IPS-NIHi7 (cell line): ENCODE measurements at regions not wholly inside any gene's neighbourhood (a gene's known extent, or its start where the extent isn't known, plus 50 kb on each side); places are given as distances from the start of the nearest gene placed in this dataset.

Experiments used
- DNase-seq: peaks from one replicate; pipeline ENCODE4 v3.0.0; 2012; ENCODE audit warnings: mixed read lengths; ENCODE audit errors: extremely low spot score

DNA sequence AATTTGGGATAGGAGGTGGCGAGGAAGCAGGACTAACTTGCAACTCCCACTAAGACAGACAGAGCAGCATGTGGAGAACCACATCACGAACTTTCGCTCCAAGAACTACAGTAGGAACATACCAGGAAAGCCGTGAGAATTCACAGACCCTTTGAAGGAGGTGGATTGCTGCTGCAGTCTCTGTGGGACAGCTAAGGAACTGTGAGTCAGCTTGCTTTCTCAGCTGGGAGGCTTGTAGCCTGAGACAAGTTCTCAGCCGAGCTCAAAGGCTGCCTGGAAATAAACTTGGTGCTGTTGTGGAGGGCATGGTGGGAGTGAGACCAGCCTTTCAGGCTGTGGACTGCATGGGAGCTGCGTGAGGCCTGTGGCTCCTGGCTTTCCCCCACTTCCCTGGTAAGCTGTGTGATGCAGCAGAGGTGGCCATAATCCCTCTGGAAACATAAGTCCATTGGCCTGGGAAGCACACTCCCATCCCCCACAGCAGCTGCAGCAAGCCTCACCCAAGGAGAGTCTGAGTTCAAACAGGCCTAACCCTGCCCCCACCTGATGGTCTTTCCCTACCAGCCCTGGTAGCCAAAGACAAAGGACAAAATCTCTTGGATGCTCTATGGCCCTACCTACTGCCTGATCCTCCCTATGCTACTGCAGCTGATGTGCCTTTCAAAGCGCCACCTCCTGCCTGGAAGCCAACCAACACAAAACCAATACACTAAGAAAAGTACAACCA, 441.1 kb upstream of the HTR2A start:
- DNase-seq = peak; percentile 15

DNA sequence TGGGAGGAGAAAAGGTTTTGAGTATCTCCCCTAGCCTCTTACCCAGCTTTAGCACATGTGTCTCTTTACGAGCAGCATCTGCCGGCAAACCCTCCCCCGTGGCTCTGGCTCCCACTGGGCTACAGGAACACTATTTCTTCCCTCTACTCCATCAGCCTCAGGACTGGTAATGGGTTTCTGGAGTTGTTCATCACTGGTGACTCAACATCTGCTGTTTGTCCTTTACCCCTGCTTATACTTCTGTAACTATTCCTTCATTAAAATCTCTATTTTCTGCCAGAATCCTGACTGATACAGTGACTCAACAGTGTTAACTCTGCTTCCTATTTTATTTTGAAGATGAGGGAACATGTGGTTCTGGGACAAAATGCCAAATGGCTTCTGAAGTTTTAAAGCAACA, 437.3 kb upstream of the HTR2A start:
- DNase-seq = no peak

DNA sequence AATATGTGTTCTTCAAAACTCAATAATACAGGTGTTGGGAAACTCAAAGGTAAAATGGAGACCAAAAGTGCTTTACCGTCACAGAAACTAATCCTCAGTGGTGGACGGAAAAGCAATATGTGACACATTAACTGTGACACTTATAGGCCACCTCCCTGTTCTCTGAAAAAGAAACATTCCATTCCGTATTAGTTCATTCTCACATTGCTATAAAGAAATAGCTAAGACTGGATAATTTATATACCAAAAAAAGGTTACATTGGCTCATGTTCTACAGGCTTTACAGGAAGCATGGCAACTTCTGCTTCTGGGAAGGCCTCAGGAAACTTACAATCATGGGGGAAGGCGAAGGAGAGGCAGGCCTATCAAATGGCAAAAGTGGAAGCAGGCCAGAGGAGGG, 435.3 kb upstream of the HTR2A start:
- DNase-seq = no peak

DNA sequence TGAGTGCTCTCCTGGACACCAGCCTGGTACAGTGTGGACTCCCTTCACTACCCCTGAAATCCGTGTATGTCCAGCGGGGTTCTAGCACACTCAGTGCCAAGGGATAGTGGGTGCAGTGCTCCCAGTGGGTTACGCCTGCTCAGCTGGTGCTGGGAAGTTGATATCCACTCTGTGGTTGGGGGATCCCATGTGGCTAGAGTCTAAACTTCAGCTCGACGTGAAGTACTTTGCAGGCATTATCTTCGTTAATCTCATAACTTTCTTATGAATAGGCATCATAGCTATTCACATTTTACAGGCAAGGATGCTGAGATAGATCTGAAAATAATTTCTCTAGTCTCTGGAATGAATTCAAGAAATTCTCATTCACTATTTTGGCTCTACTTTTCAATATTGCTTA, 433.2 kb upstream of the HTR2A start:
- DNase-seq = no peak

DNA sequence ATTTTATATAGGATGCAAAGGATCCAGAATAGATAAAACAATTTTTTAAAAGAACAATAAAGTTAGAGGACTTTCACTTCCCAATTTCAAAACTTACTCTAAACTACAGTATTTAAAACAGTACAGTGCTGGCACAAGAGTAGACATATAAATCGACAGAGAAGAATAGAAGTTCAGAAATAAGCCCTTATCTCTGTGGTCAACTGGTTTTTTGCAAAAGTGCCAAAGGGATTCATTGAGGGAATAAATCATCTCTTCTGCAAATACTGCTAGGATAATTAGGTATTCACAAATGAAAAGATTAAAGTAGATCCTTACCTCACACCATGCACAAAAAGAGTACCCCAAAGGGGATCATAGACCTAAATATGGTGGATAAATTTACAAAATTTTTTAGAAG, 431.0 kb upstream of the HTR2A start:
- DNase-seq = no peak

DNA sequence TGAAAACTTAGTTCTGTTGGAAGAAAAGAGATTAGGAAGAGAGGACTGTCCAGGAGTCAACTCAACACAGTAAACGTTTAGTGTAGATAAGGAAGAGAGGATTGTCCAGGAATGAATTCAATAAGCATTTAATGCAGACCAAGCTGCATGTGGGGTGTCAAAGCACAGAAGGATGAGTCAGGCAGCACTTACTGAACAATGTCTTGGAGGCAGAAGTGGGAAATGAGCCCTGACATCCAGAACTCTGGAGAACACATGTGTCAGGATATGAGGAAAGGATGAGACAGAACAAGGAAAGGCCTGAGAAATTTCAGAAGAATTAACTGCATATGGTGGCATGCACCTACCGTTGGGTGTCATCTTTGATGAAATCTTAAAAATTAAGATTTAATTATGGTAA, 429.2 kb upstream of the HTR2A start:
- no peak for DNase-seq

DNA sequence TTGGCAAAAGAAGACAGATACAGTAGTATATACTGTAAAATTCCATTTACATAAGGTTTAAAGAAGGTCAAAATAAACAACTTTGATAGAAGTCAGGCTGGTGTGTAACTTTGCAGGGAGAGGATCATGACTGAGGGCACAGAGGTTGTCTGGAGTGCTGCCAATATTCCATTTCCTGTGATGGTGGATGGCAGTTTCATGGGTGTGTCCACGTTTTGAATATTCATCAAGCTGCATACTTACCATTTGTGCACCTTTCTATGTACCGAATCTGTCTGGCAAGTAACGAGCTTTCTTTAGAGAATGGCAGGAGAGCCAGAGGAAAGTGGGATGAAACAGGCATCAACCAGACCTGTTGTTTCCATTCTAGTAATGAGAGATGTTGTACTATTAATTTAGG, 420.5 kb upstream of the HTR2A start:
- DNase-seq = no peak

DNA sequence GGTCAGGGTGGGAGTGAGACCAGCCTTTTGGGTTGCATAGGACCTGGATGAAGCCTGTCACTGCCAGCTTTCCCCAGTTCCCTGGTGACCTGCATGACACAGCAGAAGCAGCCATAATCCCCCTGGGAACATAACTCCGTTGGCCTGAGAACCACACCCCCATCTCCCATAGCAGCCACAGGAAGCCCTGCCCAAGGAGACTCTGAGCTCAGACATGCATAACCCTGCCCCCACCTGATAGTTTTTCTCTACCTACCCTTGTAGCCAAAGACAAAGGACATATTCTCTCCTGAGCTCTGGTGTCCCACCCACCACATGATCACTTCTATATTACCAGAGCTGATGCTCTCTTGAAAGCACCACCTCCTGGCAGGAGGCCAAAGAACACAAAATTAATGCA, 413.5 kb upstream of the HTR2A start:
- DNase-seq = no peak

DNA sequence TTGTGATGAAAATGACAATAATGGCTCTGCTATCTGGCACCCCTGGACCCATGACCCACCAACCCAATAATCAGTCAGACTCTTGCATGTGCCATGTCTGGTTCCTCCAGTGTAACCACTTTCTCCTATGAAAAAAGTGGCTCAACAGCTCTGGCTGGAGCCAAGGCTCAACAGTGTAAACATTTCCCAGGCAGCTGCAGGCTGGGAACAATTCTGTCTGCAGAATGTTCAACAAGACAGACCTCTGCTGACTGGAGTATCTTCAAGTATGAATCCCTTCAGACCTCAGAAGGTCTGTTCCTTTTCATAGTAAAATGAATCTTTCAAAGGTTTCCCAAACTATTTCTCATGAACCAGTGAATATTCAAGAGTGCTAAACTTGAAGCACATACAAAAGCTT, 410.1 kb upstream of the HTR2A start:
- no peak for DNase-seq

DNA sequence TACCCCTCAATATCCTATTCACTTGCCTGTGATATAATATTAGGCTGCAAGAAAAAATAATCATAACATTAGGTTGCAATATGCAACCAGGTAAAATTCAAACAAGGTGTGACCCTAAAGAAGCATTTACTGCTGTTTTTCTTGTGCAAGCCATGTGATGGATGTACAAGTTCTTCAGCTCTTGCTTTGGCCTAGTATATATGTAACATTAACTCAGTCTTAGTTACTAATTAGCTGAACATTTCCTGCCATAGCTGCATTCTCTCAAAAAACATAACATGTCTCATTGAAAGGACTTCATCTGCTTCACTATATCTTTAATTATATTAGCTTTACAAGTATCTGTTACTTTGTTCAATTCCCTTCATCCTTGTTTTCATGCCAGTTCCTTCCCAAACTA, 406.8 kb upstream of the HTR2A start:
- no peak for DNase-seq

DNA sequence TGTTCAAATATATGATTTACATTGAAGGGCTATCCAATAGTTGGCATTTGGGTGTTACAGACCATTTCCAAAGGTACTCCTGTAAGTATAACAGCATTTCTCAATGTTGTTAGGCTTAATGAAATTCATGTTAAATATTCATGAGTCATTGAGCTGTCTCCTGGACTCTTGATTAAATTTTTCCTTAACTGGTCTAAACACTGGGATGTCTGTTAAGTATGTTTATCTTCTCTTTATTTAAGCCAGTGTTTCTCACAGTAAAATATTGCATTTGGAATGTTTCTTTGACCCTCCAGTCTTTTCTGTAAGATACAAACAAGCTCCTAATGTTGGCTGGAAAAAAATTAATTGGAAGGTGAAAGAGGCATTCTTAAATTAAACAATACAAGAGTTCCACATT, 402.5 kb upstream of the HTR2A start:
- DNase-seq = no peak

DNA sequence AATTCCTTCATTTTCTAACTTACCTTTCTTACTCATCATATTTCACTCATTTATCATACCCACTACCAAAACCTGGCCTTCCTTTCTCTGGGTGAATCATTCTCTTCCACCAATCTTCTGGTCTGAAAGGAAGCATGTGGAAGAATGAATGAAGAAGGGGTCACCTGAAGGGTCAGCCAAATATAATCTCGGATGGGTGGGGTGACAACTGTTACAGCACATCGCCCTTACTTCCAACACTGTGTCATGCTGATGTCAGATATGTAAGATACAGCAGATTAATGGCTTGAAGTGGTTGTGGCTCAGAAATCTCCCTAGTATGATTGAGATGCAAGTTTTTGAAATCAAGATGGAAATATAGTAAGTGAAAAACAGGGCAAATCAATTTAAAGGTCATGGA, 401.7 kb upstream of the HTR2A start:
- no peak for DNase-seq

DNA sequence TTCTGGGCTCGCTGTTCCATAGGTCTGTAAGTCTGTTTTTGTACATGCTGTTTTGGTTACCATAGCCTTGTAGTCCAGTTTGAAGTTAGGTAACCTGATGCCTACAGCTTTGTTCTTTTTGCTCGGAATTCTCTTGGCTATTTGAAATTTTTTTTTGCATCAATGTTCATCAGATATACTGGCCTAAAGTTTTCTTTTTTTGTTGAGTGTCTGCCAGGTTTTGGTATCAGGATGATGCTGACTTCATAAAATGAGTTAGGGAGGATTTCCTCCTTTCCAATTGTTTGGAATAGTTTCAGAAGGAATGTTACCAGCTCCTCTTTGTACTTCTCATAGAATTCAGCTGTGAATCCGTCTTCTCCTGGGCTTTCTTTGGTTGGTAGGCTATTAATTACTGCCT, 397.8 kb upstream of the HTR2A start:
- no peak for DNase-seq

DNA sequence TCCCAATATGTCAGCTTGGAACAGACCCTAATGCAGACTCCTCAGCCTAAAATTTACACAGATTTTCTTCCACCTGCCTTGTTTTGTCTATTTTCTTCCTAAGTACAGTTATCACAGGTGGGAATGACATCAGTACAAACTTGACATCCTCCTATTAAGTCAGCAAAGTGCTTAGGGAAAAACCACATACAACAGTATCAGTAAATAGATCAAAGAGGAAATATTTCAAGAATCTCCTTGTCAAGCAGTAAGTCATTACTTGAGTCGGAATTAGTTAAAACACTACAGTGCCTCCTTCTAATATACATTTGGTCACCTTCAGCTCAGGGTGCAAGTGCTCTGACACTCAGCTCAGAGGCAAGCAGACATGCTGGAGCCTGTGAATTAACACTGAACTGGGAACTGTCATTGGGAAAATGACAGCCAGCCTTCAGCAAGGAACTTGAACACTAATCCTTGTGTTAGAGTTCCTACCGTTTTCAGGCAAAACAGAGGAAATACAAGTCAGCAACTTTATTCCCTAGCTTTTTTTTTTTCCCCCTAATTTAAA, 394.3 kb upstream of the HTR2A start:
- DNase-seq = no peak

DNA sequence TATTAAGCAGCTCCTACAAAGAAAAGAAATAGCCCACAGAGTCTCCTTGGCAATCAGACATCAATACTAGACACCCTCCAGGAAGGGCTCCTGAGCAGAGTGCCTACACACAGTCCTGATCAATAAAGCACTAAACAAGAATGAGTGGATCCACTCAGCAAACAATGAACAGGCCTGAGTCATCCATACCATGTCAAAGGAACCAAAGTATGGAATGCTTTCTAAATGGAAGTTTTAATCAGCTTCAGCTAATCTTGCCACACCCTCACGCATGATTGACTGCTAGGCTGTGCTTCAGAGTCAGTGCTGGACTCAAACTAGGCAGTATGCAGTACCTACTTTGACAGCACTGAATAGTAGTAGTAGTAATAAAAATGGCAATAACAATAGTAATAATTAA, 392.7 kb upstream of the HTR2A start:
- no peak for DNase-seq

DNA sequence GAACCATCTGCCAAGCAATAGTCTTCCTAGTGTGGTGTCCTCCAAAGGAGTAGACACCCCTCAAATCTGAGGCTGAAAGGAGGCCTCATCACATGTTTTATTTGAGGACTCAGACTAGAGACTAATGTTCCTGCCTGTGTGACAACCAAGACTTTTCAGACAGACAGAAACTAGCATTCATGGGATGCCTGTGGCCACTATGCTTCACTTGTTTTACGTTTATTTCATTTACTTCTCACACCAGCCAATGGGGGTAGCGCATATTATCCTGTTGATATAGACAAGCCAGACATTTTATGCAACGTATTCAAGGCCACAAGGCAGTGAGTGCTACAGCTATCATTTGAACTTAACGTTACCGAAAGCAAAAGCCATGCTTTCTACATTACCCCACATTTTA, 391.7 kb upstream of the HTR2A start:
- DNase-seq = no peak

DNA sequence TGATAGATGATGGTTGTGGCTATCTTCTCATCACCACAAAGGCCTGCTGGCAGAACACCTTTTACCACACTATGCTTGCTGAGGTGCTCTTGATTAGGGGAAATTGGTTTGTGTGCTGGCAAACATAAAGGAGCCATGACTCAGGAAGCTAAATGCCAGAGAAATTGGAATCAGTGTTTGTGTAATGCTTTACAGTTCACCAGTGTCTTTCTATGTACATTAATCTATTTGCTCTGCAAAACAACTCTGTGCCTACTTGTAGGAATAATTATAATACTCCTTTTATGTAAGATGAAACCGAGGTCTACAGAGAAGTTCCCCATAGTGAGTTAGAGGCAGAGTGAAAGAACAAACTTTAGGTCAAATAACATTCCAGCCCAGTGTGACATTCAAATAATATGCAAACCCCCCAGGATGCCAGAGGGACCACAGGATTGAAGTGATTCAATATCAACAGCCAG, 390.5 kb upstream of the HTR2A start:
- DNase-seq = no peak

DNA sequence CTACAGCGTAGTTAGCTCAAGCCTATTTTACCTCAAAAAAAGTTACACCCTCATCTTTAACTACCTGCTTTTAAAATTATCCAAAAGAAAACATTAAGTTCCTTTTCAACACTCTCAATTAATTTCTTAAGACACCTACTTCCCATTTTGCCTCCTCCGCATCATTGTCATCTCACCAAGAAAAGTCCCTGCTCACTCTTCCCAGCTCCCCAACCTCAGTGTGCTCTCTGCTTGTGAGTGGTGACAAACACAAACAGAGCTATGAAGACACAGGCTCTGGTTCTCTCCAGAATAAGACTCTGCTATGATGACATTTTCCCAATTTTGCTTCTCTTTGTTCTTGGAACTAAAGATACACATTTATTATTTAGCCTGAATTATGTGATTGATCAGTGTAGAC, 385.1 kb upstream of the HTR2A start:
- DNase-seq = no peak

DNA sequence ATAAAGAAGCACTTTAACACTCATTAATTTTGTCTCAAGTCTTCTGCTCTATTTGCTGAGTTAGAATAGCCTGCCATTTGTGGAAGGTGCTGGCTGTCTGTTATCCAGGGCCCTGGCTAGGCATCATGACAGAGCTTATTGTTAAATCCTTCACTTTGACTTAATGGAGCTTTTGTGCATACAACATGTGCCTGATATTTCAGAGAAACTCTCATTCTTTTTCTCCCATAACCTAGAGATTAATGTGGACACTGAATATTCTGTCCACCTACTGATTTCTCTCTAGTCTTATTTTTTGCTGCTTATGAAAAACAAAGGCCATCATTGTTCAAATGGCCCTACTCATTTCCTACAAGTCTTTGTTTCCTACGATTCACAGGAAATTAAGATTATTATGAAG, 383.1 kb upstream of the HTR2A start:
- no peak for DNase-seq

DNA sequence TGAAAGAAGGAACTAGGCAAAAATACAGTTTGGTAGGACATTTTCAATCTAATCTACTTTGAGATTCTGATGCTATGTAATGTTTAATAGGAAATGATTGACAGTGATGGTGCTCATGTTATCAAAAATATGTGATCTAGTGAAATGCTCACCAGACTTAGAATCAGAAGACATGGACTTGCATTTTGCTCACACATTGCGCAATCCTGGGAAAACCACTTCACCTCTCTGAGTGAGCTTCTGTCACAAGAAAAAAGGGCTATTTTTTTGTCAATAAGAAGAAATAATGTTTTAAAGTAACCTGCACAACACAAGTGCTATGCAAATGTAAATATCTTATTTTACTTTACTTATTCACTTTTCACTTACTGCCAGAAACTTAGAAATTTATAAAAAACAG, 380.9 kb upstream of the HTR2A start:
- DNase-seq = no peak

DNA sequence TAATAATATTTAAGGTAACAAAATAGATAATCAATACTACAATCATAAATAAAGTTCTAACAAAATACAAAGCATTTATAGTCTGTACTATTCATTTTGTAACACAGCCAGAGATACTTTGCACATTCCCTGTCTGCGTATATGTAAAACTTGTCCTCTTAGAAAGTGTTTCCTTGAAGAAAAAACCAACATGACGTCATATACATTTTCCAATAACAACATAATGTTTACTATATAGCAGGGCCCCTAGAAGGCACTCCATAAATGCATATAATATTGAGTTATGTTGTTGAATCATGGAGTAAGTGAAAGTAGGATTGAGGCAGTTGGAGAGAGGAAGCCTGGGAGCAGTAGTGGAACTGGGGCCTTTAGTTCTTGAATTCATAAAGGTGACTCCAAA, 371.4 kb upstream of the HTR2A start:
- no peak for DNase-seq

DNA sequence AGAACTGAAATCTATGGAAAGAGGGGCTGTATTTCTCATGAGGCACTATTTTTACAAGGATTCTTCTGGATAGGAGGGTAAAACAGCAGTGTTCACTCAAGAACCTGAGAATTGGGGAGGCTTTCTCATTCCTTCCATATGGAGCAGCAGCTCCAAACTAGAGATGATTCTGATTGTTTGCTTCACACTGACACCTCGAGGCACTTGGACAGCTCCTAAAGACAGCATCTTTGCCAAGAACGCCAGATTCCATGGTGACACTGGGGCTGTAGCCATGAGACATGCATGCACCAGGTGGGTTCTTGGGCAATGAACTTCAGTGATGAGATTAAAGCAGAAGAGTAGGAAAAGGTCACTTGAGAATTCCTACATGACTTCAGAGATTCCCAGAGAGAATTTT, 361.5 kb upstream of the HTR2A start:
- no peak for DNase-seq

DNA sequence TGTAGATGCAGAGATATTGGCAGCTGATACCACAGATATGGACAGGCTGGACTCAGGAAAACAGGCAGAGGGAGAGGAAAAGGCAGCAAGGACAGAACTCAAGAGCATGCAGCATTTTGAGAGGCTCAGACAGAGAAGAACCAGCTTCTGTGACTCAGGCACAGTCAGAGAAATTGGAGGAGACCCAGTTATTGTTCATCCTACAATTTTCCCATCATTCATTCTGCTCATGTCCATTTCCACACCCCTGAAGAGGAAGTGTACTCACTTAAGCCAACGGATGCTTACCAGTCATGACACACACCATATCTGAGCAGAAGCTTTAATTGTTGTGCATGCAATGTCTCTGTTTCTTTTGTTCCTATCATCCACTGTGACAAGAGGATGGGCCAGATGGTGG, 359.8 kb upstream of the HTR2A start:
- DNase-seq = no peak

DNA sequence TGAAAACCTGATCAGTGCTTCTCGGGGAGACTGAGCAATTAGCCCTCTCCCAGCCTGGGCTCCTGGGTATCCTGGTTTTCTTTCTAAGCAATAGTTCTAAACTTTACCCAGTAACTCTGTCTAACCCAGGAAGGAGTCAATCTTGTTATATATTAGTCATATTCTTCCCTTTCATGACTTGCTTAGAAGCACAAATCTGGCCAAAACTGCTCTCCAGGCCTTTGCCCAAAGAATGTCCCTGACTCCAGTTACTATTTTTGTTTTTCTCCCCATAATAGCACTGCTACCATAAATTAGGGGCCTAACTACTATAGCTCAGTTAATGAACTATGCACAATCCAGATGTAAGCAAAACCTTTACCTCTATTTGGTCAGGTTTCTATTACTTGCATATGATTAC, 355.8 kb upstream of the HTR2A start:
- no peak for DNase-seq
